ENCODE measurements at regions not wholly inside any gene's neighbourhood (a gene's known extent, or its start where the extent isn't known, plus 50 kb on each side); places are given as distances from the start of the nearest gene placed in this dataset.
A peak's percentile ranks its signal among the peaks of the same experiment; 100 is the strongest.

- TF ChIP-seq CTCF (IDR thresholded peaks at IDR 0.05; ENCODE audit: poor library complexity, severe bottlenecking): peak; percentile 94
- DNase-seq (ENCODE audit: low spot score): no peak
Observed at GRCh38 chr10:4656576-4657194, 169.3 kb upstream of the AKR1E2 start.

GRCh38 chr10:4655879-4656278, 170.1 kb upstream of the AKR1E2 start:
- no peak overlapping the region for H3K4me3 ChIP-seq (ENCODE audit: severe bottlenecking)
- no peaks in the 10 kb centered on the region for H3K9me3 ChIP-seq (ENCODE audit: severe bottlenecking)
- no peak overlapping the region for H3K27ac ChIP-seq (ENCODE audit: poor library complexity, severe bottlenecking)
- H3K27me3 ChIP-seq (ENCODE audit: insufficient read depth, poor library complexity, severe bottlenecking): no peaks in the 10 kb centered on the region
- no peak for ATAC-seq (ENCODE audit: low read depth)
- DNase-seq (ENCODE audit: low spot score): no peak
- peaks cover 15% of the 10 kb centered on the region for H3K4me1 ChIP-seq (ENCODE audit: insufficient read depth, poor library complexity, severe bottlenecking)
- no peak for TF ChIP-seq CTCF (IDR thresholded peaks at IDR 0.05; ENCODE audit: poor library complexity, severe bottlenecking)
- H3K36me3 ChIP-seq (ENCODE audit: low read depth): no peaks in the 10 kb centered on the region

More at GRCh38 chr10:4656576-4657194, 169.3 kb upstream of the AKR1E2 start:
- ATAC-seq (ENCODE audit: low read depth): 0 out of 3 replicates have a peak, but pooled peaks have one; percentile 36
- peaks cover 13% of the 10 kb centered on the region for H3K4me1 ChIP-seq (ENCODE audit: insufficient read depth, poor library complexity, severe bottlenecking)
- H3K27ac ChIP-seq (ENCODE audit: poor library complexity, severe bottlenecking): peak overlapping the region; percentile 11
- H3K36me3 ChIP-seq (ENCODE audit: low read depth): no peaks in the 10 kb centered on the region
- H3K9me3 ChIP-seq (ENCODE audit: severe bottlenecking): no peaks in the 10 kb centered on the region
- no peaks in the 10 kb centered on the region for H3K27me3 ChIP-seq (ENCODE audit: insufficient read depth, poor library complexity, severe bottlenecking)
- H3K4me3 ChIP-seq (ENCODE audit: severe bottlenecking): no peak overlapping the region

- no peak overlapping the region for H3K4me3 ChIP-seq (ENCODE audit: severe bottlenecking)
- DNase-seq (ENCODE audit: low spot score) (no peak), ATAC-seq (ENCODE audit: low read depth) (no peak)
- H3K9me3 ChIP-seq (ENCODE audit: severe bottlenecking): no peaks in the 10 kb centered on the region
- H3K27me3 ChIP-seq (ENCODE audit: insufficient read depth, poor library complexity, severe bottlenecking): no peaks in the 10 kb centered on the region
- no peak overlapping the region for H3K27ac ChIP-seq (ENCODE audit: poor library complexity, severe bottlenecking)
- H3K36me3 ChIP-seq (ENCODE audit: low read depth): no peaks in the 10 kb centered on the region
- peaks cover 15% of the 10 kb centered on the region for H3K4me1 ChIP-seq (ENCODE audit: insufficient read depth, poor library complexity, severe bottlenecking)
- no peak for TF ChIP-seq CTCF (IDR thresholded peaks at IDR 0.05; ENCODE audit: poor library complexity, severe bottlenecking)
Observed at GRCh38 chr10:4655406-4655805, 170.6 kb upstream of the AKR1E2 start.

GRCh38 chr10:4654496-4654895, 171.5 kb upstream of the AKR1E2 start:
- H3K4me1 ChIP-seq (ENCODE audit: insufficient read depth, poor library complexity, severe bottlenecking): peaks cover 15% of the 10 kb centered on the region
- no peak for TF ChIP-seq CTCF (IDR thresholded peaks at IDR 0.05; ENCODE audit: poor library complexity, severe bottlenecking)
- ATAC-seq (ENCODE audit: low read depth): no peak
- DNase-seq (ENCODE audit: low spot score): no peak
- H3K9me3 ChIP-seq (ENCODE audit: severe bottlenecking): no peaks in the 10 kb centered on the region
- H3K27ac ChIP-seq (ENCODE audit: poor library complexity, severe bottlenecking): no peak overlapping the region
- no peak overlapping the region for H3K4me3 ChIP-seq (ENCODE audit: severe bottlenecking)
- H3K36me3 ChIP-seq (ENCODE audit: low read depth): no peaks in the 10 kb centered on the region
- H3K27me3 ChIP-seq (ENCODE audit: insufficient read depth, poor library complexity, severe bottlenecking): no peaks in the 10 kb centered on the region

GRCh38 chr10:4653160-4653559, 172.8 kb upstream of the AKR1E2 start:
- DNase-seq (ENCODE audit: low spot score): no peak
- no peak for ATAC-seq (ENCODE audit: low read depth)
- TF ChIP-seq CTCF (IDR thresholded peaks at IDR 0.05; ENCODE audit: poor library complexity, severe bottlenecking): no peak

More at GRCh38 chr10:4653160-4653559, 172.8 kb upstream of the AKR1E2 start:
- Histone ChIP-seq H3K4me3 (ENCODE audit: severe bottlenecking) (no peak overlapping the region), H3K4me1 (ENCODE audit: insufficient read depth, poor library complexity, severe bottlenecking) (peaks cover 15% of the 10 kb centered on the region), H3K36me3 (ENCODE audit: low read depth) (no peaks in the 10 kb centered on the region), H3K9me3 (ENCODE audit: severe bottlenecking) (no peaks in the 10 kb centered on the region), H3K27ac (ENCODE audit: poor library complexity, severe bottlenecking) (no peak overlapping the region), H3K27me3 (ENCODE audit: insufficient read depth, poor library complexity, severe bottlenecking) (no peaks in the 10 kb centered on the region)

Data from RWPE2 (cell line).